Smooth muscle cell of the brain vasculature (primary cell): ENCODE measurements at regions not wholly inside any gene's neighbourhood (a gene's known extent, or its start where the extent isn't known, plus 50 kb on each side); places are given as distances from the start of the nearest gene placed in this dataset.
"Not testable (repeated sequence)": the region's sequence is repeated elsewhere in the genome, so short reads cannot be mapped to it uniquely, and the experiment has no call there.

Source experiments
- DNase-seq: peaks from one replicate; pipeline ENCODE4 v3.0.0-alpha.2; 2012; ENCODE audit warnings: low read depth, low spot score

- no peak for DNase-seq
These were observed 804.9 kb upstream of the NXPH2 start for GRCh38 chr2:139585101-139585500.

GRCh38 chr2:139574371-139574770, 794.2 kb upstream of the NXPH2 start:
- DNase-seq, result no peak

GRCh38 chr2:139556789-139557188, 776.6 kb upstream of the NXPH2 start:
- no peak for DNase-seq

GRCh38 chr2:139550873-139551272, 770.7 kb upstream of the NXPH2 start:
- DNase-seq, result no peak

GRCh38 chr2:139550341-139550740, 770.2 kb upstream of the NXPH2 start:
- DNase-seq, result no peak

GRCh38 chr2:139544186-139544851, 764.1 kb upstream of the NXPH2 start:
- no peak for DNase-seq

GRCh38 chr2:139538332-139539020, 758.3 kb upstream of the NXPH2 start:
- not testable (repeated sequence) for DNase-seq

GRCh38 chr2:139529080-139529479, 748.9 kb upstream of the NXPH2 start:
- DNase-seq, result no peak

- DNase-seq, result no peak
These were observed 746.6 kb upstream of the NXPH2 start for GRCh38 chr2:139526781-139527180.

GRCh38 chr2:139518321-139518720, 738.1 kb upstream of the NXPH2 start:
- DNase-seq, result no peak

GRCh38 chr2:139514951-139515350, 734.8 kb upstream of the NXPH2 start:
- DNase-seq, result no peak

GRCh38 chr2:139495851-139496250, 715.7 kb upstream of the NXPH2 start:
- DNase-seq, result no peak

GRCh38 chr2:139492131-139492680, 712.0 kb upstream of the NXPH2 start:
- DNase-seq, result no peak

- DNase-seq, result no peak
These were observed 700.0 kb upstream of the NXPH2 start for GRCh38 chr2:139480161-139480650.

- DNase-seq, result no peak
These were observed 698.1 kb upstream of the NXPH2 start for GRCh38 chr2:139478165-139478914.

GRCh38 chr2:139477618-139478017, 697.4 kb upstream of the NXPH2 start:
- no peak for DNase-seq

- no peak for DNase-seq
These were observed 689.8 kb upstream of the NXPH2 start for GRCh38 chr2:139469985-139470384.

GRCh38 chr2:139465789-139466188, 685.6 kb upstream of the NXPH2 start:
- no peak for DNase-seq

GRCh38 chr2:139457873-139458272, 677.7 kb upstream of the NXPH2 start:
- no peak for DNase-seq

- no peak for DNase-seq
These were observed 674.1 kb upstream of the NXPH2 start for GRCh38 chr2:139454251-139454650.

GRCh38 chr2:139439100-139439499, 658.9 kb upstream of the NXPH2 start:
- DNase-seq, result no peak

GRCh38 chr2:139438478-139438877, 658.3 kb upstream of the NXPH2 start:
- no peak for DNase-seq
